SJSA1 (cell line): ENCODE measurements at regions not wholly inside any gene's neighbourhood (a gene's known extent, or its start where the extent isn't known, plus 50 kb on each side); places are given as distances from the start of the nearest gene placed in this dataset.

ENCODE experiments used
- DNase-seq, 2 experiments: peaks; one replicate each; pipeline ENCODE4 v3.0.0-alpha.2; 2015 to 2020; ENCODE audit warnings: low spot score in 2 of 2, low read depth in 1 of 2
- H3K27ac ChIP-seq: fragments of 250-450 bp; sonication (Bioruptor Pico); 2 replicates; pipeline ENCODE4 v1.5.1; 2020; ENCODE audit warnings: mild to moderate bottlenecking, moderate library complexity
- H3K27me3 ChIP-seq: fragments of 250-450 bp; sonication (Bioruptor Pico); replicated peaks from 2 replicates; pipeline ENCODE4 v1.5.1; 2020; ENCODE audit warnings: mild to moderate bottlenecking, moderate library complexity
- H3K36me3 ChIP-seq: fragments of 250-450 bp; sonication (Bioruptor Pico); 2 replicates; pipeline ENCODE4 v1.5.1; 2020; ENCODE audit warnings: mild to moderate bottlenecking
- H3K4me1 ChIP-seq: fragments of 250-450 bp; sonication (Bioruptor Pico); replicated peaks from 2 replicates; pipeline ENCODE4 v1.6.1; 2021; ENCODE audit warnings: mild to moderate bottlenecking
- H3K4me3 ChIP-seq: fragments of 250-450 bp; sonication (Bioruptor Pico); 2 replicates; pipeline ENCODE4 v1.5.1; 2020; ENCODE audit warnings: mild to moderate bottlenecking
- H3K9me3 ChIP-seq: fragments of 250-450 bp; sonication (Bioruptor Pico); replicated peaks from 2 replicates; pipeline ENCODE4 v1.5.1; 2020; ENCODE audit warnings: mild to moderate bottlenecking

DNA sequence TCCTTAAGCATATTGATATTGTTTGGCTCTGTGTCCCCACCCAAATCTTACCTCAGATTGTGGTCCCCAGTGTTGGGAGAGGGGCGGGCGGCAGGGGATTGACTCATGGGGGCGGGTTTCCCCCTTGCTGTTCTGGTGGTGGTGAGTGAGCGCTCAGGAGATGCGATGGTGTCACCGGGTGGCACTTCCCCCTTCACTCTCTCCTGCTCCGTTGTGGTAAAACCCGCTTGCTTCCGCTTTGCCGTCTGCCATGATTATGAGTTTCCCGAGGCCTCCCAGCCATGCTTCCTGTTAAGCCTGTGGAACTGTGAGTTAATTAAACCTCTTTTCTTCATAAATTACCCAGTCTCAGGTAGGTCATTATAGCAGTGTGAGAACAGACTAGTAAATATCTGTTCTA, 229.1 kb downstream of the IRX2 start:
- H3K9me3 ChIP-seq: peaks cover 39% of the 10 kb centered on the region
- DNase-seq: peak in 1 of 2 experiments; percentile 23

DNA sequence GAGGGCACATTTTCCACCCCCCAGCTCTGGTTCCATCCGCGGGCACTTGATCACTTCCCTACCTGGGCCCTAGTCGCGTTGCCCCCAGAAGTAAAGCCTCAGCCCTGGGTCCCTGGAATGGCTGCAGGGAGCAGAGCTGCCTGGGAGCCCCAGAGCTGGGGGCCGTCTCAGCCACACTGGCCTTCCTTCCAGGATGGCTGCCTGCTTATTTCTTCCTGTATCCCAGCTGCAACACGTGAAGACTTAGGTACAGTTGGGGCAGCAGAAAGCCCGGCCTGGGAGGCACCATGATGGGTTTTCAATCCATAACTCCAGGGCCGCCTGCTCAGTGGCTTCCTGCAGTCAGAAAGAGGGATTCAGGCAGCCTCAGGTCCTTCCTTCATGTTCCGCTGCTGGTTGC, 232.3 kb downstream of the IRX2 start:
- H3K4me3 ChIP-seq: no peak overlapping the region
- DNase-seq: peak in 1 of 2 experiments; percentile 34
- H3K27ac ChIP-seq: no peak overlapping the region
- peaks cover 53% of the 10 kb centered on the region for H3K9me3 ChIP-seq
- H3K36me3 ChIP-seq: no peaks in the 10 kb centered on the region
- no peaks in the 10 kb centered on the region for H3K27me3 ChIP-seq
- no peaks in the 10 kb centered on the region for H3K4me1 ChIP-seq

More for the DNA sequence above, 229.1 kb downstream of the IRX2 start:
- no peak overlapping the region for H3K27ac ChIP-seq
- H3K4me3 ChIP-seq: no peak overlapping the region
- no peaks in the 10 kb centered on the region for H3K36me3 ChIP-seq
- no peaks in the 10 kb centered on the region for H3K4me1 ChIP-seq
- H3K27me3 ChIP-seq: no peaks in the 10 kb centered on the region

DNA sequence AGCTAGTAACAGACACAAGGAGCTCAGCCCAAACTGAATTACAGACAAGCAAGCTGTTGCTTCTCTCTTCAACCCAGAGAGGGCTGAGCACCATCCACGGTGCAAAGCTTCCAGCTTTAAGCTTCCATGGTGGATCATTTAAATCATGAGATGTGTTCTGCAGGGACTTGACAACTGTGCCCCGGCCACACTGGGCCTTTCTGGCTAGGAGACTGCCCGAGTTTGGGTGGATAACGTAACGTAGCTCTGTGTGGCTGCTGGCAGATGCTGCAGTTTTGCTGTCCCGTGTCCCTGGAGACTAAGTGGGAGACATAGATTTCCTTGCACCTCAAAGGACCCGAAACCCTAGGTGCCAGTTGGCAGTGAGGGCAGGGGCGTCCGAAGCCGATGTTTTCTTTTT, 234.0 kb downstream of the IRX2 start:
- DNase-seq: no peak
- Histone ChIP-seq H3K36me3 (no peaks in the 10 kb centered on the region), H3K9me3 (peaks cover 45% of the 10 kb centered on the region), H3K27me3 (no peaks in the 10 kb centered on the region), H3K4me3 (no peak overlapping the region), H3K4me1 (no peaks in the 10 kb centered on the region), H3K27ac (no peak overlapping the region)

DNA sequence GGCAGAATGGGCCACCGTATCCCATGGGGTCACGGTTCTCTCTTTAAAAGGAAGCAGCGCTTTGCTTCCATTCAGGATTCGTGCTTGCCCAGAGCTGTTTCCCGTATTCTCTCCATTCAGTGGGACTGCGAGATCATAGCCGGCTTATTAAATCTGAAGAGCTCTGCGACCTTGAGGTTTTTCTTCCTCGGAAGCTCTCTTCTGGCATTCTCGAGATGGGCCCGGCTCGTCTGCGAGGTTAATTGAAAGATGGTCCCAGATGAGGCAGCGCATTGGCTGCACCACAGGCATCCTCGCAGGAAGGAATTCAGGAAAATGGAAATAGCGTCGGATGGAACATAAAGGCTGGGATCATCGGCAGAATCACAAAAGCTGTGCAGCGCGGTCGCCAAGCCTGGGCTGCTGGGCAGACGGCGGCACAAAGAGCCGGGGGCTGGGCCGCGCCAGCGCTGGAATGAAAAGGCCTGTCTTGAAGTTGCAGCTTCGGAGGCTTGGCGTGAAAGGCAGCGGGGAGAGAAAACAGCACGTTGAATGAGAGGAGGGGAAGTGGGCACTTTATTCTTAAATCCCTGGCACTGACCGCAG, 236.2 kb downstream of the IRX2 start:
- no peaks in the 10 kb centered on the region for H3K4me1 ChIP-seq
- no peak overlapping the region for H3K27ac ChIP-seq
- H3K4me3 ChIP-seq: no peak overlapping the region
- peak in 1 of 2 experiments; percentile 37 for DNase-seq
- peaks cover 55% of the 10 kb centered on the region for H3K9me3 ChIP-seq
- no peaks in the 10 kb centered on the region for H3K36me3 ChIP-seq
- H3K27me3 ChIP-seq: no peaks in the 10 kb centered on the region

DNA sequence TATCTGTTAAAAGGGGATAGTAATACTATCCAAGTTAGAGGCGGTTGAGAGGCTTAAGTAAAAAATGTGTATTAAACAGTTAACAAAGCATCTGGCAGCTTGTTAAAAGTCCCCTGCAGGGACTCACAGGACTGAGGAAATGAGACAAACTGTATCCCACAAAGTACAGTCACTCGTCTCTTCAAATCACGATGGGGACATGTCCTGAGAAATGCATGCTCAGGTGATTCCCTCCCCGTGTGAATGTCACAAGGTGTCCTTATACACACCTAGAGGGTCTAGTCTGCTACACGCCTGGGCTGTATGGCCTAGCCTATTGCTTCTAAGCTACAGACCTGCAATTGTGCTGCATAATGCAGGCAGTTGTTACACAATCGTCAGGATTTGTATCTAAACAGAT, 237.0 kb downstream of the IRX2 start:
- Histone ChIP-seq H3K36me3 (no peaks in the 10 kb centered on the region), H3K27ac (no peak overlapping the region), H3K27me3 (no peaks in the 10 kb centered on the region), H3K9me3 (peaks cover 55% of the 10 kb centered on the region), H3K4me1 (no peaks in the 10 kb centered on the region), H3K4me3 (no peak overlapping the region)
- peak in 1 of 2 experiments; percentile 5 for DNase-seq

DNA sequence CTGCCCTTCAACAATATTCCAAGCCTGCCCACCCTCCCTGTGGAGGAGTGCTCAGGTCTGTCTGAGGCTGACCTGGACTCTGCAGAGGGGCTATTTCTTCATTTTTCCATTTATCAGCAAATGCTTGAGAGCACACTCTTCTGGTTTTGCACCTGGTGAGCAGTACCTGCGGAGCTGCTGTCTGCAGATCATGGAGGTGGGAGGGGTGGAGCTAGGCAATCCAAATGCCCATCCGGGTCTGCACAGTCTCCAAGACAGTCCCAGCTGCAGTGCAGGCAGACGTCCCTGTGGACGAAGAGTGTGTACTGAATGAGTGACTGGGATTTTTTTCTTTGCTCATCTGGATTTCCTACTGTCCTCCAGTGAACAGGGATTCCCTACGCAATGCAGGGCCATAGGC, 239.8 kb downstream of the IRX2 start:
- DNase-seq: peak in 1 of 2 experiments; percentile 32
- no peak overlapping the region for H3K4me3 ChIP-seq
- no peaks in the 10 kb centered on the region for H3K27me3 ChIP-seq
- no peaks in the 10 kb centered on the region for H3K4me1 ChIP-seq
- no peak overlapping the region for H3K27ac ChIP-seq
- no peaks in the 10 kb centered on the region for H3K36me3 ChIP-seq
- peaks cover 58% of the 10 kb centered on the region for H3K9me3 ChIP-seq

DNA sequence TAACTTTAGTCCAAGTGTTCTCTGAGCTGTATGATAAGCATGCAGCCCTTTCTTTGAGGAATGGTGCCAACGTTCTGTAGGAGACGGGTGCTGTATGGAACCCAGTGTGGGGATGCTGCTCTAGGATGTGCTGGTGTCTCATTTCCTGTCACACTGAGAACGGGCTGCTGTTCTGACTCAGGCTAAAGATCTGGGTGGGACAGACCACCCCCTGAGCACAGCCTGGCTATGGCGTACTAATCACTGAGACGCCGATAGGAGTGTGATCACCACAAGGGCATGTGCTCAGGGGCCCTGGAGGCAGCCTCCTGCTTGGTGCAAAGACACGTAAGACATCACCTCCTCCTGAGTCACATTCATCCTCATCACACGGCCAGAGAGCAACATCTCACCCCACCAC, 240.4 kb downstream of the IRX2 start:
- DNase-seq: peak in 1 of 2 experiments; percentile 37
- H3K36me3 ChIP-seq: no peaks in the 10 kb centered on the region
- no peak overlapping the region for H3K27ac ChIP-seq
- no peak overlapping the region for H3K4me3 ChIP-seq
- no peaks in the 10 kb centered on the region for H3K27me3 ChIP-seq
- peaks cover 57% of the 10 kb centered on the region for H3K9me3 ChIP-seq
- H3K4me1 ChIP-seq: no peaks in the 10 kb centered on the region

DNA sequence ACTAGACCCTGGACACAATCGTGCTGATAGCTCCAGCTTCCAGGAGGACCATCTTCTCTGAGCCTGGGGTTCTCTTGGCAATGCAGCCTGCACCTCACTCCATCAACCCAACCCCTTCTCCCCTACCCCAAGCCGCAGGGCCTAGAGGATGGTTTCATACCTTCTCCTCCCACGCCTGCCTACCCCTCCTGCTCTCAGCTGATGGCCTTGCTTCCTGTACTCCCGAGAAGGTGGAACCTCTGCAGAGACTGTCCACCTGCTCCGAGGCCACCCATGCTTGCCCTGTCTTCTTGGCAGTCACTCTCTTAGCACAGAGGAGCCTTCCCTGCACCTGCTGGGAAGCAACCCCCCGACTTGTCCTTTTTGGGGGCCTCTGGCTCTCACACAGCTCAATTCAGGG, 241.9 kb downstream of the IRX2 start:
- Histone ChIP-seq H3K4me3 (no peak overlapping the region), H3K4me1 (no peaks in the 10 kb centered on the region), H3K36me3 (no peaks in the 10 kb centered on the region), H3K9me3 (peaks cover 46% of the 10 kb centered on the region), H3K27me3 (no peaks in the 10 kb centered on the region), H3K27ac (no peak overlapping the region)
- DNase-seq: no peak

DNA sequence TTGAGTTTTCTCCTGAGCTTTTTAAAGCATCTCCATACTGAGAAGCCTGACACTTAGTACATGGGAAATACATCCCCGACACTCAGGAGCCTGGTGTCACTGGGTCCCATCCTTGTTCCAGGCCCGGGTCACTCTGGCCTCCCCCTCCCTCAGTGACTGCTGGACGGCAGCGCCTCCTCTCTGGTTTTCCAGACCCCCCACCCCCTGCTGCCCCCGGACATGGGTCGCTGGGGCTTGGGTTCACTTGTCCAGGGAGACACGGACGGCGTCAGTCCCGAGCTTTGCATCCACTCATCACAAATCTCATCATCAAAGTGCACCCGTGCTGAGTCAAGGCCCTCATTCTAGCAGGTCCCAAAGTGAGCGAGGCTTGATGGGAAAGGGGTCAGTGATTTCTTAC, 243.0 kb downstream of the IRX2 start:
- Histone ChIP-seq H3K27ac (no peak overlapping the region), H3K9me3 (peaks cover 43% of the 10 kb centered on the region), H3K27me3 (no peaks in the 10 kb centered on the region), H3K36me3 (no peaks in the 10 kb centered on the region), H3K4me3 (no peak overlapping the region), H3K4me1 (no peaks in the 10 kb centered on the region)
- peak in 1 of 2 experiments; percentile 37 for DNase-seq

DNA sequence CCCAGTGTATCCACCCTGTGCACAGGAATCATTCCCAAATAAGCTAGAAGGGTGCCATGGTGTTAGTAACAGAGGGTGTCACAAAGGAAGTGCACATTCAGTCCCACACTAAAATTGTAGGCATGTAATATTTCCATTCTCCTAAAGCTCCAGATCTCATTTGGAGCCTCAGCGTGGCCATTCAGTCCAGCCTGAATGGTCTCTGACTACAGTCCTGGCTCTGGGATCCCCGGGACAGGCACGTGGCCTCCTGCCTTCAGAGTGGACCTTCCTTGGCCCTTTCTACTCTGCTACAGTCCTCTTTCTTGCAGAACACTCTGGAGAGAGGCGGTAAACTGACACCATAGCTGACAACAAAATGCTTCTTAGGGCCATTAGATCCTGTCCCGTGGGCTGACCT, 243.9 kb downstream of the IRX2 start:
- Histone ChIP-seq H3K4me3 (no peak overlapping the region), H3K27me3 (no peaks in the 10 kb centered on the region), H3K36me3 (no peaks in the 10 kb centered on the region), H3K4me1 (no peaks in the 10 kb centered on the region), H3K27ac (no peak overlapping the region), H3K9me3 (peaks cover 41% of the 10 kb centered on the region)
- peak in 1 of 2 experiments; percentile 22 for DNase-seq

DNA sequence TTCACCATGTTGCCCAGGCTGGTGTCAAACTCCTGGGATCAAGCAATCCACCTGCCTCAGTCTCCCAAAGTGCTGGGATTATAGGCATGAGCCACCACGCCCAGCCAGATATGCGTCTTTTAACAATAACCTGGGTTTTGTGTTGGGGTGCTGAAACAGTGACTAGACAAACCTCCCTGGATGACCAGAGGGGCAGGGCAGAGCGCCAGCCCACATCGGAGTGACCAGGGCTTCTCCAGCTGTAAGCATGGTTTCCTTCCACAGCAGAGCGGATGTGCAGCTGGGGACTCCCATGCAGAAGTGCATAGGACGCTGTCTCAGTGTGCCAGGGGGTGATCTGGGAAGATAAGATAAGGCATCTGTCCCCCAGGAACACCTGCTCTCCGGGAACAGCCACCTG, 244.9 kb downstream of the IRX2 start:
- H3K4me1 ChIP-seq: no peaks in the 10 kb centered on the region
- peak in 1 of 2 experiments; percentile 34 for DNase-seq
- H3K9me3 ChIP-seq: peaks cover 38% of the 10 kb centered on the region
- no peaks in the 10 kb centered on the region for H3K36me3 ChIP-seq
- no peaks in the 10 kb centered on the region for H3K27me3 ChIP-seq
- no peak overlapping the region for H3K27ac ChIP-seq
- no peak overlapping the region for H3K4me3 ChIP-seq

DNA sequence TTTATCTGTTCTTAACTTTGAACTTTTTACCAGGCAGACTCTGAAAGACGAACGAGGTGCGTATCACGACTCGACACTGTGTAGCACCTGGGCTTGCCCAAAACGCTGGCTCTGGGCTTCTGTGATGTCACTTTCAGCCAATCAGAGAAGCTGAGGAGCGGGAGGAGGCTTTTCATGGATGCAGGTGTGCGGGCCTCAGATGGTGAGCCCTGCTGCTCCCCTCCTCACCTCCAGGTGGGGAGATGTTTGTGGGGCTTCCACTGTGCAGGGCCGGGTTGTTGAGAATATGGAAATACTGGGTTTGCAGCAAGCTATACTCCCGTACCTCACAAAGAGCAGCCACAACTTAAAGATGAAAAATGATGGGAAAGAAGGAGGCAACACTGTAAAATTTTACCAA, 246.3 kb downstream of the IRX2 start:
- Histone ChIP-seq H3K27me3 (no peaks in the 10 kb centered on the region), H3K4me1 (no peaks in the 10 kb centered on the region), H3K9me3 (peaks cover 27% of the 10 kb centered on the region), H3K27ac (no peak overlapping the region), H3K36me3 (no peaks in the 10 kb centered on the region), H3K4me3 (no peak overlapping the region)
- peak in 1 of 2 experiments; percentile 31 for DNase-seq

DNA sequence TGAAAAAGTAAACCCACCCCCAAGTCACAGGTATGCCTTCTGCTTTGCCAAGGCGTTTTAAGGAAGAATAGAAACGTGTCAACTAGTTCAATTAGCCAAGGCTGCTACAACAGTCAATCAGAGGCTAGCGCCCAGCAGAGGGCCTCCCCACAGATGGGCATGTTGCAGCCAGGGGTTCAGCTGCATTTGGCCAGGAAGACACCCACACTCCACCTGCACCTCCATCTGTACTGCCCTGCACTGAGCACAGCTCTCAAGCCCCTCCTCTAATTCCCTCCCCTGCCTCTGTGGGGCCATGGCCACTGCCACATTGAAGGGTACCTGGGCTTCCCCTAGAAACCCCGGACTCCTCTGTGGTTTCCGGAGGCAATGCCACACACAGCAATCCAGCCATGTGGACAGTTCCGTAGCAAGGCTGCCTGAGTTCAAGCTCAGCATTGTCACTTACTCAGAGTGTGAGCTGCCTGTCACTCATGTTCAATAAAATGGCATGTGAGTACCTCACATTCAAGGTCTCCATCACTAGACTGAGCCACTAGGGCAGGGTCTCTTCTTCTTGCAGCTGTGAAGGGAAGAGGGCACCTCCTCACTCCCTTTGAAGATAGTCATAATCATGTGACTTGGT, 248.4 kb downstream of the IRX2 start:
- no peaks in the 10 kb centered on the region for H3K36me3 ChIP-seq
- H3K9me3 ChIP-seq: peaks cover 18% of the 10 kb centered on the region
- H3K27ac ChIP-seq: no peak overlapping the region
- peak in 1 of 2 experiments; percentile 24 for DNase-seq
- H3K4me3 ChIP-seq: no peak overlapping the region
- no peaks in the 10 kb centered on the region for H3K4me1 ChIP-seq
- H3K27me3 ChIP-seq: no peaks in the 10 kb centered on the region

DNA sequence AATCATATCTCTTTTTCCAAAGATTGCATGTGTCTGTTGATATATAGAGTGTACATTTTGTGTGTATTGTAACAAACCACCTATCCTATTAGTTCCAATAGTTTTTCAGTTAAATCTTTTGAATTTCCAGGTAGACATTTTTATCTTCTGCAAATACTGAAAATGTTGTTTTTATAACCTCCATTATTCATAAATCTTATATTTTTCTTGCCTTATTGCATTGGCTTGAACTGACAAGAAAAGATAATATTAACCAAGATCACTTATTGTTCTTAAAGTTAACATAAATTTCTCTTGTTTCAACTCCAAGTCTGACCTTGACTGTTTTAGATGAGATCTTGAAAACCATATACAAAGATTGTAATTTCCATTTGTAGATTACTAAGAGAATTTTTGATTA, 251.6 kb downstream of the IRX2 start:
- H3K9me3 ChIP-seq: peaks cover 14% of the 10 kb centered on the region
- no peaks in the 10 kb centered on the region for H3K27me3 ChIP-seq
- no peaks in the 10 kb centered on the region for H3K4me1 ChIP-seq
- no peaks in the 10 kb centered on the region for H3K36me3 ChIP-seq
- no peak for DNase-seq
- no peak overlapping the region for H3K4me3 ChIP-seq
- no peak overlapping the region for H3K27ac ChIP-seq

DNA sequence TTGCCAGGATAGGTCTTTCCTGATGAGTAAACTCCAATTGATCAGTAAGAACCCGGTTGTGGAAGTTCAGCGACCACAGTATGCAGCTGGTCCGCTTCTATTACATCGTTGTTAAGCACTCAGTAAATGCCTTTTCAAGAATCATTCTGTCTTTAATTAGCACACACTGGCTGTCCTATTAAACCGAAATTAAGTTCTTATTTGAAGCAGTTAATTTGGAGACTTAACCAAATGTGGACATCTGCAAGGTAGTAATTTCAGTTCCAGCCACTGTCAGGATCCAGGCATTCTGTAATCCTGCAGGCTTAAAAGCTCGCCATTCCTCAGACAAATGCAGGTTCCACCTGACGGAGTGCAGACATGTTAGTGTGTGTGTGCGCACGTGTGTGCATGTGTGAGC, 254.6 kb downstream of the IRX2 start:
- DNase-seq: no peak
- H3K9me3 ChIP-seq: peaks cover 26% of the 10 kb centered on the region
- no peak overlapping the region for H3K4me3 ChIP-seq
- H3K27me3 ChIP-seq: no peaks in the 10 kb centered on the region
- no peaks in the 10 kb centered on the region for H3K4me1 ChIP-seq
- no peaks in the 10 kb centered on the region for H3K36me3 ChIP-seq
- no peak overlapping the region for H3K27ac ChIP-seq
